GM13976 (cell line): ENCODE measurements at regions not wholly inside any gene's neighbourhood (a gene's known extent, or its start where the extent isn't known, plus 50 kb on each side); places are given as distances from the start of the nearest gene placed in this dataset.

Source experiments
- DNase-seq: peaks from one replicate; pipeline ENCODE4 v3.0.0; 2012; ENCODE audit warnings: low spot score
- CTCF ChIP-seq: IDR thresholded peaks from 2 replicates; pipeline ENCODE4 v1.5.1; 2012; ENCODE audit warnings: borderline replicate concordance, mild to moderate bottlenecking; ENCODE audit not compliant: insufficient read depth; ENCODE audit errors: extremely low read depth, missing control alignments, control extremely low read depth
- in situ Hi-C: fragments of 300-500 bp; cut with MboI; formaldehyde crosslinking; loops from one replicate; pipeline ENCODE4 v1.12.0; 2022; ENCODE audit warnings: low sequenced_read_pairs, mixed read lengths, inconsistent platforms; ENCODE audit not compliant: unreplicated experiment

DNA sequence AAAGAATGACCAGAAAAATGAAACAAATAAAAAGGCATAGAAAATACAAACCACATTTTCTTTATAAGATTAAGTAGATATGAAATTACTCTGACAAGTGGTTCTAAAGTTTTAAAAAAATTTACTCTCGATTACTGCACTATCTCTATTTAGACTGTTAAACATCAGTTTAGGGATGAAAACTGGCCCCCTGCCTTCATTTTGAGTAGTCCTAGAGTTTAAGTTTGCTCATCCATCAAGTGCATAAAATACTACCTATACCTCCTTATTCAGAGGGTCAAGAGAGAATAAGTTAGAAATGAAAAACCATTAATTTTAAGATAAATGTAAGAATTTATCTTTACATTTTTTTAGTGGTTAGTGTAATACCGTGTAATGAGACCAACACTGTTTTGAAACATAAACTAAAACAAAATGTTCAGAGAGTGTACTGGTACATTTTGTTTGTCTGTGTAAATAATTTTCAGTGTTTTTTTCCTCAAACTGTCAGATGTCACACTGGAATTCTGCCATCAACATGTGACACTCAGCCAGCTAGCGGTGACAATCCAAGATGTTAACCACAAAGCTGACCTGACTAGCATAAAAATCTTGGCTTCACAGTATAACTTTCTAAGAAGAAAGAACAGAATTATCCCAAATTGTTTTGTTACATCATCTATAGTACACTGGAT is 184.8 kb upstream of the PCDH20 start:
- in situ Hi-C loops, result no loop called here
- no peak for DNase-seq
- no peak for TF ChIP-seq CTCF

DNA sequence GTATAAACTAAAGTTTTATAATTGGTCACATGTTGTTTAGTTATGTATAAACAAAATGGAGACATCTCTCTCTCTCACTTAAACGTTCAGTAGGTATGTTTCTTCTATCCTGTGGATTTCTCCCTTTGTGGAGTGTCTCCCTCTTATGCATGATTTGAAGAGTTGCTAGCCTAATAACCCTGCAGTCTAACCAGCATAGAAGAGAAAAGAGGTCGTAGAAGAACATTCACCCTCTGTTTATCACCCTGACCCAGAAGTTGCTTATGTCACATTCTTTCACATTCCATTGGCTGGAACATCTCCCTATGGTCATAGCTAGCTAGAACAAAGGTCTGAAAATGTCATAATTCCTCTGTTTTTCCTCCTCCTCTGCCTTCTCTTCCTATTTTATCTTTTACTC is 176.8 kb upstream of the PCDH20 start:
- no peak for DNase-seq
- in situ Hi-C loops, result no loop called here
- TF ChIP-seq CTCF, result no peak

DNA sequence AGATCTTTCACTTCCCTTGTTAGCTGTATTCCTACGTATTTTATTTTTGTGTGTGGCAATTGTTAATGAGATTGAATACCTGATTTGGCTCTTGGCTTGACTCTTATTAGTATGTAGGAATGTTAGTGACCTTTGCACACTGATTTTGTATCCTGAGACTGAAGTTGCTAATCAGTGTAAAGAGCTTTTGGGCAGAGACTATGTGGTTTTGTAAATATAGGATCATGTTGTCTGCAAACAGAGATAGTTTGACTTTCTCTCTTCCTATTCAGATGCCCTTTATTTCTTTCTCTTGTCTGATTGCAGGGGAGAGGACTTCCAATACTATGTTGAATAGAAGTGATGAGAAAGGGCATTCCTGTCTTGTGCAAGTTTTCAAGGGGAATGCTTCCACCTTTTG is 160.3 kb upstream of the PCDH20 start:
- TF ChIP-seq CTCF, result no peak
- DNase-seq, result no peak
- in situ Hi-C loops, result no loop called here

DNA sequence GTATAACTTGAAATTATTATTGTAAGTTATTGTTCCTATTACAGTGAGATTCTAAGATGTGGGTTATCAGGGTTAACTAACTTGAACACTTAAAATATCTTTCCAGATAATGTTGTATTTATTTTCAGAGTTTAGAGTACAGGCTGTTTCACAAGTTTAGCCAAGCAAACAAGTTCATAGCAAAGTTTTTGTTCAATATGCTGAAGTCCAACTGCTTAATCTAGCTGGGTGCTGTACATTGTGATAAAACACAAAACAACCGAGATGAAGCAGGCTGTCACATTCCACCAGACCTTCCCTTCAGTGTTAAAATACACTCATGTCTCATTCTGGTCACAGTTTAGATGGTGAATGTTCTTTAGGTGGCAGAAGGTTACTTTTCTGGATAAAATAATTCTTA is 148.0 kb upstream of the PCDH20 start:
- no peak for DNase-seq

GRCh38 chr13:61546911-61547310 is 131.3 kb upstream of the PCDH20 start:
- in situ Hi-C loops, result no loop called here
- TF ChIP-seq CTCF, result no peak
- no peak for DNase-seq

More for the DNA sequence above, 148.0 kb upstream of the PCDH20 start:
- in situ Hi-C loops, result no loop called here
- no peak for TF ChIP-seq CTCF

- no peak for DNase-seq
- in situ Hi-C loops, result no loop called here
- TF ChIP-seq CTCF, result no peak
Observed at GRCh38 chr13:61546413-61546812, 130.8 kb upstream of the PCDH20 start.

DNA sequence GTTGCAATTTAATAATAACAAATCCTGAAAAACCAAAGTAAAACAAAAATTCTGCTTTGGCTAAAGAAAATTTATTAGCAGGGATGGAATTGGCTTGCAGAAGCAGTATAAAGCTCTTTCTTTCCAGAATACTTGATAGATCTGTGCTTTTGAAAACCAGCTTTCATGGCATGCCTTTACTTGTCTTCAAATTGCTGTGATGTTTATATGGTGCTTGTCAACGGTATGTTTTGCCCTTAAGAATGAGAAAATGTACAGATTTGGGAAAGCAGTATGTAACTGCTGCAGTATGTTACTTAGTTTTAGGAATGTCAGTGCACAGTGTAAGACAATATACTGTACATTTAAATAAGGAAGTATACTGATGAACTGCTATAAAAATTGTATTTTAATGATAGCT is 120.8 kb upstream of the PCDH20 start:
- no peak for DNase-seq
- in situ Hi-C loops, result no loop called here
- no peak for TF ChIP-seq CTCF
